RWPE2 (cell line): ENCODE measurements at regions not wholly inside any gene's neighbourhood (a gene's known extent, or its start where the extent isn't known, plus 50 kb on each side); places are given as distances from the start of the nearest gene placed in this dataset.

ENCODE experiments used
- ATAC-seq: fragments of 200-7000 bp; cut with Tn5 transposase; 3 replicates; pipeline ENCODE4 v1.9.1; 2021; ENCODE audit warnings: low read depth
- DNase-seq: peaks from one replicate; pipeline ENCODE4 v3.0.0-alpha.2; 2020; ENCODE audit warnings: low spot score
- H3K27ac ChIP-seq: fragments of 450-650 bp; 2 replicates; pipeline ENCODE4 v1.5.1; 2017; ENCODE audit warnings: mild to moderate bottlenecking; ENCODE audit not compliant: poor library complexity, severe bottlenecking
- H3K27me3 ChIP-seq: fragments of 250-450 bp; sonication (Bioruptor Pico); 2 replicates; pipeline ENCODE4 v1.5.1; 2021; ENCODE audit warnings: mild to moderate bottlenecking, moderate library complexity; ENCODE audit not compliant: insufficient read depth, poor library complexity, severe bottlenecking
- H3K36me3 ChIP-seq: fragments of 250-450 bp; sonication (Bioruptor Pico); 2 replicates; pipeline ENCODE4 v1.5.1; 2020; ENCODE audit warnings: low read depth, mild to moderate bottlenecking, moderate library complexity
- H3K4me1 ChIP-seq: fragments of 250-450 bp; sonication (Bioruptor Pico); 2 replicates; pipeline ENCODE4 v1.5.1; 2021; ENCODE audit warnings: mild to moderate bottlenecking, moderate library complexity; ENCODE audit not compliant: insufficient read depth, poor library complexity, severe bottlenecking
- H3K4me3 ChIP-seq: fragments of 250-450 bp; sonication (Bioruptor Pico); 2 replicates; pipeline ENCODE4 v1.5.1; 2021; ENCODE audit warnings: mild to moderate bottlenecking, moderate library complexity; ENCODE audit not compliant: severe bottlenecking
- H3K9me3 ChIP-seq: fragments of 250-450 bp; sonication (Bioruptor Pico); 2 replicates; pipeline ENCODE4 v1.5.1; 2021; ENCODE audit warnings: mild to moderate bottlenecking, moderate library complexity; ENCODE audit not compliant: severe bottlenecking
- CTCF ChIP-seq: fragments of 450-650 bp; IDR thresholded peaks from one replicate; pipeline ENCODE4 v1.5.1; 2017; ENCODE audit warnings: mild to moderate bottlenecking, moderate library complexity; ENCODE audit not compliant: poor library complexity, severe bottlenecking

- H3K9me3 ChIP-seq, result no peaks in the 10 kb centered on the region
- no peaks in the 10 kb centered on the region for H3K27me3 ChIP-seq
- H3K4me3 ChIP-seq, result no peak overlapping the region
- no peaks in the 10 kb centered on the region for H3K4me1 ChIP-seq
- DNase-seq (no peak), ATAC-seq (no peak)
- H3K27ac ChIP-seq, result no peak overlapping the region
- no peaks in the 10 kb centered on the region for H3K36me3 ChIP-seq
- TF ChIP-seq CTCF, result no peak
These were observed 467.1 kb upstream of the TMPO start for GRCh38 chr12:98048326-98048725.

- H3K36me3 ChIP-seq, result no peaks in the 10 kb centered on the region
- DNase-seq, result no peak
- no peaks in the 10 kb centered on the region for H3K27me3 ChIP-seq
- H3K27ac ChIP-seq, result no peak overlapping the region
- no peaks in the 10 kb centered on the region for H3K4me1 ChIP-seq
- no peaks in the 10 kb centered on the region for H3K9me3 ChIP-seq
- no peak for ATAC-seq
- no peak for TF ChIP-seq CTCF
- no peak overlapping the region for H3K4me3 ChIP-seq
These were observed 462.2 kb upstream of the TMPO start for GRCh38 chr12:98053202-98053601.

GRCh38 chr12:98057701-98058100 is 457.7 kb upstream of the TMPO start:
- no peaks in the 10 kb centered on the region for H3K27me3 ChIP-seq

GRCh38 chr12:98058213-98058612 is 457.2 kb upstream of the TMPO start:
- Histone ChIP-seq H3K27ac (no peak overlapping the region), H3K4me3 (no peak overlapping the region), H3K9me3 (no peaks in the 10 kb centered on the region), H3K27me3 (no peaks in the 10 kb centered on the region), H3K4me1 (no peaks in the 10 kb centered on the region), H3K36me3 (no peaks in the 10 kb centered on the region)
- ATAC-seq, result no peak
- DNase-seq, result no peak
- TF ChIP-seq CTCF, result no peak

More at GRCh38 chr12:98057701-98058100, 457.7 kb upstream of the TMPO start:
- no peak overlapping the region for H3K4me3 ChIP-seq
- no peak overlapping the region for H3K27ac ChIP-seq
- no peaks in the 10 kb centered on the region for H3K36me3 ChIP-seq
- ATAC-seq (no peak), DNase-seq (no peak)
- no peaks in the 10 kb centered on the region for H3K9me3 ChIP-seq
- TF ChIP-seq CTCF, result no peak
- no peaks in the 10 kb centered on the region for H3K4me1 ChIP-seq

- Histone ChIP-seq H3K27ac (no peak overlapping the region), H3K27me3 (no peaks in the 10 kb centered on the region)
- no peak for DNase-seq
These were observed 456.6 kb upstream of the TMPO start for GRCh38 chr12:98058838-98059237.

More at GRCh38 chr12:98058838-98059237, 456.6 kb upstream of the TMPO start:
- Histone ChIP-seq H3K4me1 (no peaks in the 10 kb centered on the region), H3K4me3 (no peak overlapping the region), H3K36me3 (no peaks in the 10 kb centered on the region), H3K9me3 (no peaks in the 10 kb centered on the region)
- no peak for TF ChIP-seq CTCF
- ATAC-seq, result no peak
